ENCODE measurements at regions not wholly inside any gene's neighbourhood (a gene's known extent, or its start where the extent isn't known, plus 50 kb on each side); places are given as distances from the start of the nearest gene placed in this dataset.

GRCh38 chr15:91620229-91620628 lies 233.3 kb upstream of the SLCO3A1 start:
- TF ChIP-seq CTCF (IDR thresholded peaks at IDR 0.05) (no peak), POLR2A (IDR thresholded peaks at IDR 0.05) (no peak)

All from gastroesophageal sphincter (tissue), 3 donors.